B cell (primary cell): ENCODE measurements at regions not wholly inside any gene's neighbourhood (a gene's known extent, or its start where the extent isn't known, plus 50 kb on each side); places are given as distances from the start of the nearest gene placed in this dataset.

Experiments
- ATAC-seq: fragments of 200-7000 bp; cut with Tn5 transposase; one replicate; pipeline ENCODE4 v1.10.0; 2021; ENCODE audit warnings: low read depth, mild to moderate bottlenecking, moderate number of reproducible peaks, moderate library complexity
- CTCF ChIA-PET: fragments of 350-600 bp; sonication (Branson Sonifier 250); formaldehyde crosslinking; loops from one replicate; lab custom pipeline; 2021; ENCODE audit warnings: antibody characterized with exemption, inconsistent platforms; lab: Charles Lee
- POLR2A ChIA-PET: fragments of 350-600 bp; sonication (Branson Sonifier 250); formaldehyde crosslinking; loops from one replicate; lab custom pipeline; 2021; ENCODE audit warnings: antibody characterized with exemption; lab: Charles Lee
- DNase-seq: peaks from one replicate; pipeline ENCODE4 v3.0.0; 2013
- H2AFZ ChIP-seq: 2 replicates; pipeline ENCODE4 v1.6.1; 2012; ENCODE audit warnings: mild to moderate bottlenecking, low read depth, low read length; ENCODE audit not compliant: insufficient read depth, poor library complexity, severe bottlenecking
- H3K27ac ChIP-seq, 2 donors: 1 replicate in 1 of 2; 2 replicates in 1 of 2; pipeline ENCODE4 v1.5.1; 2012 to 2013; ENCODE audit warnings: low read length in 2 of 2, mild to moderate bottlenecking in 2 of 2, moderate library complexity in 1 of 2
- H3K27me3 ChIP-seq, 4 experiments: fragments of 200-600 bp in 1 of 4; sonication (generic) in 1 of 4; replicated peaks in 1 of 4; 1 replicate in 2 of 4; 2 replicates in 2 of 4; pipeline versions ENCODE4 v1.6.1 to v1.7.0; 2013 to 2016; ENCODE audit warnings: low read length in 3 of 4, mild to moderate bottlenecking in 2 of 4, mixed read lengths in 1 of 4, moderate library complexity in 1 of 4; ENCODE audit not compliant: insufficient read depth in 4 of 4, control insufficient read depth in 3 of 4; ENCODE audit errors: control extremely low read depth in 1 of 4
- H3K36me3 ChIP-seq, 2 experiments: replicated peaks in 1 of 2; 1 replicate in 1 of 2; 2 replicates in 1 of 2; pipeline versions ENCODE4 v1.6.1 to v1.7.1; 2013; ENCODE audit warnings: low read length in 1 of 2; ENCODE audit not compliant: insufficient read depth in 2 of 2, control insufficient read depth in 1 of 2; ENCODE audit errors: control extremely low read depth in 1 of 2, extremely low read depth in 1 of 2
- H3K4me1 ChIP-seq, 2 donors: fragments of 200-600 bp in 1 of 2; sonication (generic) in 1 of 2; 1 replicate in 1 of 2; 2 replicates in 1 of 2; pipeline versions ENCODE4 v1.5.1 to v1.6.1; 2013 to 2017; ENCODE audit warnings: low read length in 2 of 2; ENCODE audit not compliant: control insufficient read depth in 2 of 2, insufficient read depth in 2 of 2
- H3K4me2 ChIP-seq: replicated peaks from 2 replicates; pipeline ENCODE3; 2012; ENCODE audit warnings: mild to moderate bottlenecking, low read depth, low read length; ENCODE audit not compliant: poor library complexity, severe bottlenecking
- H3K4me3 ChIP-seq, 5 experiments: fragments of 200-600 bp in 1 of 5; sonication (generic) in 1 of 5; 1 replicate in 3 of 5; 2 replicates in 2 of 5; pipeline versions ENCODE4 v1.5.1 to v1.7.0; 2011 to 2016; ENCODE audit warnings: low read length in 4 of 5, mild to moderate bottlenecking in 4 of 5, low read depth in 2 of 5, control low read depth in 1 of 5, moderate library complexity in 1 of 5; ENCODE audit not compliant: insufficient read depth in 1 of 5; ENCODE audit errors: control extremely low read depth in 1 of 5, extremely low read depth in 1 of 5
- H3K79me2 ChIP-seq: fragments of 200-600 bp; sonication (generic); one replicate; pipeline ENCODE4 v1.6.0; 2016; ENCODE audit warnings: low read length; ENCODE audit not compliant: control insufficient read depth, insufficient read depth
- H3K9ac ChIP-seq: fragments of 200-600 bp; sonication (generic); 2 replicates; pipeline ENCODE4 v1.6.1; 2017; ENCODE audit warnings: mild to moderate bottlenecking, low read length, moderate library complexity
- H3K9me3 ChIP-seq, 3 donors: one replicate each; pipeline versions ENCODE4 v1.6.1 to v1.7.1; 2013; ENCODE audit warnings: low read length in 2 of 3; ENCODE audit not compliant: control insufficient read depth in 2 of 3, insufficient read depth in 1 of 3; ENCODE audit errors: control extremely low read depth in 1 of 3
- H4K20me1 ChIP-seq: 2 replicates; pipeline ENCODE4 v1.6.0; 2012; ENCODE audit warnings: mild to moderate bottlenecking, low read length; ENCODE audit not compliant: insufficient read depth, control insufficient read depth, poor library complexity, severe bottlenecking
- H3K27ac Mint-ChIP-seq: one replicate; pipeline ENCODE4 v1.8.0; 2021; ENCODE audit warnings: mixed read lengths
- H3K27me3 Mint-ChIP-seq: one replicate; pipeline ENCODE4 v1.8.0; 2021; ENCODE audit warnings: mixed read lengths
- H3K4me1 Mint-ChIP-seq: one replicate; pipeline ENCODE4 v1.8.0; 2021; ENCODE audit warnings: mixed read lengths
- H3K4me3 Mint-ChIP-seq: one replicate; pipeline ENCODE4 v1.8.0; 2021; ENCODE audit warnings: mixed read lengths
- H3K9me3 Mint-ChIP-seq: one replicate; pipeline ENCODE4 v1.8.0; 2022; ENCODE audit warnings: mixed read lengths; ENCODE audit not compliant: insufficient read depth
- EZH2 ChIP-seq: IDR thresholded peaks from 2 replicates; pipeline ENCODE4 v1.6.1; 2012; ENCODE audit warnings: borderline replicate concordance, low read depth, mild to moderate bottlenecking, moderate library complexity, low read length; ENCODE audit not compliant: insufficient read depth, poor library complexity, severe bottlenecking
- WGBS: methylation state at CpG from one replicate; pipeline ENCODE4 v1.1.5; 2013; ENCODE audit warnings: missing lambda C conversion rate; ENCODE audit not compliant: insufficient coverage; 5-methylcytosine and 5-hydroxymethylcytosine counted together
- intact Hi-C: fragments of 100-400 bp; cut with micrococcal nuclease; formaldehyde crosslinking; loops from one replicate; pipeline ENCODE4 v1.10.0; 2022
- TF ChIP-seq, protein P1 (sequence below): fragments of 200-600 bp; IDR thresholded peaks from one replicate; pipeline ENCODE4 v1.8.0; 2022; ENCODE audit warnings: antibody characterized with exemption, mild to moderate bottlenecking

DNA sequence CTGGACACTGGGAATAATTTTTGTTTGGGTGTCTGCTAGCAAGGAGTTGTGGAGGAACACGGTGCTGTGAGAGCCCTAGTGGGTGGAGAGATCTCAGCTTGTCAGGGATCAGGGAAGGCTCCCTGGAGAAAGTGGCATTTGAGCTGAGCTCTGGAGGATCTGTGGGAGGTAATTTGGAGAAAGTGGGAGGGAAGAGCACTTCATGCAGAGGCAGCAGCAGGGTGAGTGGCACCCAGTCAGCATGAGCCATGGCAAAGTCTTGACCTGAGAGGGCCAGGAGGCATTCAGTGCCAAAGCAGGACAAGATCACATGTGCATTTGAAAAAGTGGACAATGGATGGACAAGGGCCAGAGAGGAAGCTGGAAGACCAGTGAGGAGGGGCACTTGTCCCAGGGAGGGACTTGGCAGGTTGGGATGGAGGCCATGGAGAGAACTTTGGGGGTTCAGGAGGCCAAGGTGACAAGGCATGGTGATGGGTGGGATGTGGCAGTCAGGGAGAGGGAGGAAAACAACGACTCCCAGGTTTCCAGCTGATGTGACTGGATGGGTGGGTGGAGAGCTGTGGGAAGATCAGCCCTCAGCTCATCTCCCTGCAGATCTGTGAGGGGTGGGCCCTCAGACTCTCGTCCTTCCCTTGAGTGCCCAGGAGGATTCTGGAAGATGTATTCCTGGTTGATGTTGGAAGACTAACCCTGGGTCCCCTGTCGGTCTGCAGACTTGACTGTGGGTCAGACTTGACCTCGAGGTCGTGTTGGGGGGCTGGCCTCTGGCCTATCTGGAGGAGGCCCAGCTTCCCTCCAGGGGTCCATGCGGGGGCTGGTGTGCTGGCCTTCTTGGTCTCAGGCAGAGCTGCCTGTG, 68.9 kb upstream of the PITX1 start:
- intact Hi-C loops, result no loop called here
- no peak for DNase-seq
- Histone ChIP-seq H3K4me3 (no peak overlapping the region), H3K79me2 (no peaks in the 10 kb centered on the region), H3K36me3 (no peaks in the 10 kb centered on the region), H3K27me3 (peaks cover 0 to 3% (median 0%) of the 10 kb centered on the region in 4 experiments), H3K4me2 (no peak overlapping the region), H4K20me1 (no peaks in the 10 kb centered on the region), H3K4me1 (no peaks in the 10 kb centered on the region), H3K27ac (no peak overlapping the region), H2AFZ (no peak overlapping the region), H3K9me3 (no peaks in the 10 kb centered on the region), H3K9ac (no peak overlapping the region)
- Mint-ChIP-seq H3K4me3 (no peak overlapping the region), H3K9me3 (no peaks in the 10 kb centered on the region), H3K27me3 (peaks cover 5% of the 10 kb centered on the region), H3K4me1 (no peaks in the 10 kb centered on the region), H3K27ac (no peak overlapping the region)
- 86% methylated on average over 7 of the region's 7 CpGs for WGBS
- CTCF ChIA-PET, result no interaction called here
- TF ChIP-seq, protein P1, sequence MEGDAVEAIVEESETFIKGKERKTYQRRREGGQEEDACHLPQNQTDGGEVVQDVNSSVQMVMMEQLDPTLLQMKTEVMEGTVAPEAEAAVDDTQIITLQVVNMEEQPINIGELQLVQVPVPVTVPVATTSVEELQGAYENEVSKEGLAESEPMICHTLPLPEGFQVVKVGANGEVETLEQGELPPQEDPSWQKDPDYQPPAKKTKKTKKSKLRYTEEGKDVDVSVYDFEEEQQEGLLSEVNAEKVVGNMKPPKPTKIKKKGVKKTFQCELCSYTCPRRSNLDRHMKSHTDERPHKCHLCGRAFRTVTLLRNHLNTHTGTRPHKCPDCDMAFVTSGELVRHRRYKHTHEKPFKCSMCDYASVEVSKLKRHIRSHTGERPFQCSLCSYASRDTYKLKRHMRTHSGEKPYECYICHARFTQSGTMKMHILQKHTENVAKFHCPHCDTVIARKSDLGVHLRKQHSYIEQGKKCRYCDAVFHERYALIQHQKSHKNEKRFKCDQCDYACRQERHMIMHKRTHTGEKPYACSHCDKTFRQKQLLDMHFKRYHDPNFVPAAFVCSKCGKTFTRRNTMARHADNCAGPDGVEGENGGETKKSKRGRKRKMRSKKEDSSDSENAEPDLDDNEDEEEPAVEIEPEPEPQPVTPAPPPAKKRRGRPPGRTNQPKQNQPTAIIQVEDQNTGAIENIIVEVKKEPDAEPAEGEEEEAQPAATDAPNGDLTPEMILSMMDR, result no peak
- TF ChIP-seq EZH2, result no peak
- POLR2A ChIA-PET, result no interaction called here
- ATAC-seq, result no peak

DNA sequence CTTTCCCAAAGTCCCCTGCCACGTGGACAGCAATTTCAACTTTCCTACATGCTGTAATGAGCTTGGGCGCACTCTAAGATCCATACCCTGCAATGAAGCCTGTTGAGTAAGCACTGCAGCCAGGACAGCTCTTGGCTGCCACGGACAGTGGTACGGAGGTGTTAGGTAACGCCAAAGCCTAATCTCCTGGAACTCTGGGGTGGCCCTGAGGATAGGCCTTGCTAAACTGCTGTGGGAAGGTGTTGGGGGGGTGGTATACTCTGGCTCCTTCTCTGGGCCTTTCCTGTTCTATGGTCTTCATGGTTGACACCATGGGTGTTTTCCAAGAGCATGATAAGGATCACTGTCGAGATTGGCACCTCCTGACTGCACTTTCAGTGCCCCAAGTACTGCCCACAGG, 66.4 kb upstream of the PITX1 start:
- no peak for TF ChIP-seq EZH2
- Mint-ChIP-seq H3K4me1 (no peaks in the 10 kb centered on the region), H3K4me3 (no peak overlapping the region), H3K9me3 (no peaks in the 10 kb centered on the region), H3K27me3 (peaks cover 17% of the 10 kb centered on the region), H3K27ac (no peak overlapping the region)
- Histone ChIP-seq H3K27me3 (peaks cover 0 to 9% (median 2%) of the 10 kb centered on the region in 4 experiments), H3K4me3 (no peak overlapping the region), H3K4me2 (no peak overlapping the region), H3K79me2 (no peaks in the 10 kb centered on the region), H3K9ac (no peak overlapping the region), H4K20me1 (no peaks in the 10 kb centered on the region), H2AFZ (no peak overlapping the region), H3K36me3 (no peaks in the 10 kb centered on the region), H3K9me3 (no peaks in the 10 kb centered on the region), H3K27ac (no peak overlapping the region), H3K4me1 (no peaks in the 10 kb centered on the region)
- WGBS, result 89% methylated on average over 5 of the region's 6 CpGs
- no peak for ATAC-seq
- ChIA-PET CTCF (no interaction called here), POLR2A (interaction anchor here (0.7 kb wide), 1 partner anchor 76 kb away, joined by 5 read pairs; no protein-coding TSS in a partner anchor)
- intact Hi-C loops, result no loop called here
- DNase-seq, result no peak
